ENCODE measurements at regions not wholly inside any gene's neighbourhood (a gene's known extent, or its start where the extent isn't known, plus 50 kb on each side); places are given as distances from the start of the nearest gene placed in this dataset.

DNA sequence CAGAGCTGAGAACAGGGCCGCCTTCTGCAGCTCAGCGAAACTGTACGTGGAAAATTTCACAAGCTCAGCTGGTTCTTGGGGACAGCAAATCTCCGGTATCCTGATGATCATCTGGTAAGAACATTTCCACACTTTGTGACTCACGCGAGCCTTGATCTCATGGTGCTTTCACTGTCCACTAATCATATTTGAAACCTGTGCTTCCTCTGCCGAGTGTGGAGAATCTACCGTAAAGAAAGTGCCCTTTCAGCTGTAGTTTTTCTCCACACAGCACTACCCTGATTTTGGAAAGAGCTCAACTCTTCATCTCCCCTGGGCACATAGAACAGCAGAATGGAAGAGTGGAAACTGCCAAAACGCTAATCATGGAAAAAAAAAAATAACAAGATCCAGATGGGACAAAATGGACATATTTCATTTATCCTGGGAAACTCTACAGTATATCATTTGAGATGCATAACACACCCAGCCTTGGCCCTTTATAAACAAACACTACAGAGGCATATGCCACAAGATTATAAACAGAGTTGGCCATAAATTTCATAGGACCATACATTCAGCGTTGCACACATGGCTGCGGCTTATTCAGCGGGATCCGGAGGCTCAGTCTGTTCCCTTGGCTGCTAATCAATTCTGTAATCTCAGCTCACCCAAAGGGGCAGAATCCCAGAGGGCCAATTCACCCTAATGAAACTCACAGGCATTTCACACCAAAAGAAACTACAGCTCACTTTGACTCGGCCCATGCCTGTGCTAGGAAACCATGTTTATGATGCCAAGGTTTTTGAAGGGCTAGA is 434.5 kb downstream of the HDGFL1 start:
- TF ChIP-seq CTCF (IDR thresholded peaks at IDR 0.05) (no peak), POLR2A (IDR thresholded peaks at IDR 0.05) (no peak), EP300 (IDR thresholded peaks at IDR 0.05) (no peak)

All from stomach (tissue), 4 donors.